DMS53 (cell line): ENCODE measurements at regions not wholly inside any gene's neighbourhood (a gene's known extent, or its start where the extent isn't known, plus 50 kb on each side); places are given as distances from the start of the nearest gene placed in this dataset.
"Not testable (repeated sequence)": the region's sequence is repeated elsewhere in the genome, so short reads cannot be mapped to it uniquely, and the experiment has no call there.

Source experiments
- DNase-seq: peaks from one replicate; lab custom pipeline; 2025; lab: John Stamatoyannopoulos, UW

GRCh38 chr1:146510248-146510983 lies 281.6 kb upstream of the NOTCH2NLA start:
- DNase-seq: not testable (repeated sequence)

DNA sequence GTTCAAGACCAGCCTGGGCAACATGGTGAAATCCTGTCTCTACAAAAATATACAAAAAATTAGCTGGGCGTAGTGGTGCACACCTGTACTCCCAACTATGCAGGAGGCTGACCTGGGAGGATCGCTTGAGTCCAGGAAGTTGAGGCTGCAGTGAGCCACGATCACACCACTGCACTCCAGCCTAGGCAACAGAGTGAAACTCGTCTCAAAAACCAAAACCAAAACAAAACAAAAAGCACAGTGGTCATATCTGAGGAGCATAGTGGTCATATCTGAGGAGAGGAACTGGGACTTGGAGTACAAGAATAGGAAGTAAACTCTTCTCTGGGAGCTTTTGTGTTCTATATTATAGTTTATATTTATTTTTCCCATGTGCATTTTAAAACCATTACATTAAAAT lies 275.3 kb upstream of the NOTCH2NLA start:
- DNase-seq: not testable (repeated sequence)

DNA sequence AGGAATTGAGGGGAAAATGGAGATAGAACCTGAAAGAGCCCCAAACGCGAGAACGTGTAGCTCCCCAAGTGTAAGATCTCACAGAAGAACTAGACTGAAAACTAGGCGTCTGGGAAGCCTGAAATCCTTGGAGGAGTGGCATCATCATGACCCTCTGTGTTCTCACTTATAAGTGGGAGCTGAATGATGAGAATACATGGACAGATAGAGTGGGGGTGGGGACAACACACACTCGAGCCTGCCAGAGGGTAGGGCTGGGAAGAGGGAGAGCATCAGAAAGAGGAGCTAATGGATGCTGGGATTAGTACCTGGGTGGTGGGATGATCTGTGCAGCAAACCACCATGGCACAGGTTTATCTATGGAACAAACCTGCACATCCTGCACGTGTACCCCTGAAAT lies 258.7 kb upstream of the NOTCH2NLA start:
- DNase-seq: not testable (repeated sequence)

DNA sequence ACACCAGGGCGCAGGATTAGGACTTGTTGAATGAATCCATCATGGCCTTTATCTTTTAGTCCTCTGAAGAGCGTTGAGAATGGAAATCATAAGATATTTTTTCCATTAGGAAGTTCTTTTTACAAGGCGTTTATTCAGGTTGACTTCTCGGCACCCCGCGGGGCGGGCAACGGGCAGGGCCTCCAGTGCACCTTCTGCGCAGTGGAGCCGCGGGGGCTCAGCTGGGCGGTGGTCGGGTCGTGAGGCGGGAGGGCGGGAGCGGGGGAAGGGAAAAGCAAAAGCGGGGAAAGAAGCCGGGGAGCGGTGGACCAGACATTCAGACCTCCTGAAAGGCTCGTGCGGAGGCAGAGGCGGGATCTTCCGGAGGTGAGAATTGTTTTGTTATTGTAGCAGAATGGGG lies 258.3 kb upstream of the NOTCH2NLA start:
- not testable (repeated sequence) for DNase-seq

DNA sequence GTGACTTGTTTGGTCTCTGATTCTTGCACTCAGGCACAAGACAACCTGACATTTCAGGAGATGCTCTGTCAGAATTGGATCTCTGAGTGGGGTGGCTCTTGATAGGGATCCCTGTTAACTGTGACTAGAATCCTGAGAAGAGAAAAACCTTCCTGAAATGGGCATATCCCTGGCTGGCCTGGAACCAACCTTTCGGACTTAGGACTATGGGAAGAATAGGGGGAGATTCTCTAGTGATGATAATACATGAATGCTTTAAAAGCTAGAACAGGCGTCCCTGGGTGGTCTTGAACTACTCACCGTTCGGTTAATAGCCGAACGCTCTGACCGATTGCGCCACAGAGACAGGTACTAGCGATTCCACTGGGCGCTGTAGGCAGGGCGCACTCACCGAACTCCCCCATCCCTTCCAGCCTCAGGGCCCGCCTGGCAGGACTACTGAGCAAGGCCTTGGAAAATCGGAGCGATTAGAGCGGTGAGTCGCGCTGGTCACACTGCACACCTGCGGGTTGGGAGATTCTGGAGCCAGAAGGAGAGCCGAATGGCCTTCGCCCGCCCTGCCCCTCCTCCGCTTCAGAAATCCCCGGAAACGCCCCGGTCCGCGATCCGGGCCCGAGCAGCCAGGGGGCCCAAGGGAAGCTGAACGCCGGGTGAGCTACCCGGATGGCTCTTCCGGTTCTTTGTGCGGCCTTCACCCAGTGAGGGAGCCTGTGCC lies 257.6 kb upstream of the NOTCH2NLA start:
- peak; percentile 76 for DNase-seq

GRCh38 chr1:146484195-146484594 lies 255.4 kb upstream of the NOTCH2NLA start:
- not testable (repeated sequence) for DNase-seq

GRCh38 chr1:146479188-146479587 lies 250.4 kb upstream of the NOTCH2NLA start:
- DNase-seq: not testable (repeated sequence)

GRCh38 chr1:146478125-146478720 lies 249.4 kb upstream of the NOTCH2NLA start:
- DNase-seq: peak; percentile 66

GRCh38 chr1:146475086-146475485 lies 246.3 kb upstream of the NOTCH2NLA start:
- peak; percentile 13 for DNase-seq

- DNase-seq: not testable (repeated sequence)
Measured at GRCh38 chr1:146474216-146474615, 245.4 kb upstream of the NOTCH2NLA start.

DNA sequence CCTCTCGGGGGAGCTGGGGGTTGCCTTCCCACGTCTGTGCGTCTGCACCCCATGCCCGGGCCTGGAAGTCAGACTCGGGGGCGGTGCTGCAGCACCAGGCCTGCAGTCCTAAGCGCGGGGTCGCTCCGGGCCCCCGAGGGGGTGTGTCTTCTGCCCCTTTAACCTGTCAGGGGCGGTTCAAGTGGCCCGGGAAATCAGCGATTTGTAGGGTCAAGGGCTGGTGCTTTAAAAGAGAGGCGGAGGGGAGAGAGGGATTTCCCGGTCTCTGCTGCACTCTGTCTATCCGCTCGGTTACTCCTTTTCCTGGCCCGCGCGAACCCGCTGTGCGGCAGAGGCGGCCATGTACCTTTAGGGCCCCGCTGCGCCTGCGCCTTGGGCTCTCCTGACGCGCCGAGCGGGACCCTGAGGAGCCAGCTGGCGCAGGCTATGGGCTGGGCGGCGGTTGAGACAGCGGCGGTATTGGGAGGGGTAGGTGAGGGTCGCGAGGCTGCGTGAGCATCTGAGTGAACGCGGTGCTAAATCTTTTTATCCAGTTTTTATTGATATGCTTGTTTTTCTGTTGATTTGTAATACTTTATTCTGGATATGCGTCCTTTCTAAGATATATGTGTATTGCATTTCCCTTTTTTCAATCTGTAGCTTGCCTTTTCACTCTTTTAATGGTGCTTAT lies 243.5 kb upstream of the NOTCH2NLA start:
- DNase-seq: peak; percentile 90

GRCh38 chr1:146459939-146460338 lies 231.1 kb upstream of the NOTCH2NLA start:
- not testable (repeated sequence) for DNase-seq

DNA sequence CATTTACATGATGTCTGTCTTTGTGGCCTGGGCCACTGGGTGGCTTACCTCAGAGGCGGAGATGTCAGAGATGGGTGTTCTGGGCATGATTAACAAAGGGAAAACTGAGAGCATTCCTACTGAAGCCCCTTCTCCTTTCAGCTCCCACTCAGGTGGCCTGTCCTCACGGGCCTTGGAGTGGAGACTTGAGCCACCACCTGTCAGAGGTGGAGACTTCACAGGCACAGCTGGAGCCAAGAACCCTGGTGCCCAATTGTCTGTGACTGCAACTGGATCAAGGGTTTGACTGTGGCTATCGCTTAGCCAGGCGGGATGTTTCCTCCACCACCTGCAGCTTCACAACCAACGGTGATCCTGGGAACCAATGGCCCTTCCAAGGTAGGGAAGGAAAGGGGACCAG lies 230.5 kb upstream of the NOTCH2NLA start:
- not testable (repeated sequence) for DNase-seq

DNA sequence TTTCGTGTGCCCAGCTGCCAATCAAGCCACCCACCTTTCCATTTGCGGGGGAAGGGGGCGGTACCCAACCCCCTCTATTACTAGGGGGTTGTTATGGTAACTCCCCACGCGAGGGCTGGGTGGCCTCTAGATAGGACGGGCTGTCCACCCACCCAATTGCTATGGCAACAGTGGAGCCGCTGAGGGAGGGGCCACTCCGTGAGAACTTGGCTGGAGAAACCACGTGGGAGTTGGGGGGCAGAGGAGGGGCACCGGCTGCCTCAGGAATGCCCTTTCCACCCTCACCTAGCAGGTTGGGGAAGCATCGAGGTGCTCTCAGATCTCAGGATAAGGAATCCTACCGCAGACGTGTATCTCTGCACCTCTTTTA lies 220.0 kb upstream of the NOTCH2NLA start:
- not testable (repeated sequence) for DNase-seq

GRCh38 chr1:146448212-146448876 lies 219.5 kb upstream of the NOTCH2NLA start:
- not testable (repeated sequence) for DNase-seq

- peak; percentile 53 for DNase-seq
Measured at GRCh38 chr1:146443871-146444222, 215.0 kb upstream of the NOTCH2NLA start.

DNA sequence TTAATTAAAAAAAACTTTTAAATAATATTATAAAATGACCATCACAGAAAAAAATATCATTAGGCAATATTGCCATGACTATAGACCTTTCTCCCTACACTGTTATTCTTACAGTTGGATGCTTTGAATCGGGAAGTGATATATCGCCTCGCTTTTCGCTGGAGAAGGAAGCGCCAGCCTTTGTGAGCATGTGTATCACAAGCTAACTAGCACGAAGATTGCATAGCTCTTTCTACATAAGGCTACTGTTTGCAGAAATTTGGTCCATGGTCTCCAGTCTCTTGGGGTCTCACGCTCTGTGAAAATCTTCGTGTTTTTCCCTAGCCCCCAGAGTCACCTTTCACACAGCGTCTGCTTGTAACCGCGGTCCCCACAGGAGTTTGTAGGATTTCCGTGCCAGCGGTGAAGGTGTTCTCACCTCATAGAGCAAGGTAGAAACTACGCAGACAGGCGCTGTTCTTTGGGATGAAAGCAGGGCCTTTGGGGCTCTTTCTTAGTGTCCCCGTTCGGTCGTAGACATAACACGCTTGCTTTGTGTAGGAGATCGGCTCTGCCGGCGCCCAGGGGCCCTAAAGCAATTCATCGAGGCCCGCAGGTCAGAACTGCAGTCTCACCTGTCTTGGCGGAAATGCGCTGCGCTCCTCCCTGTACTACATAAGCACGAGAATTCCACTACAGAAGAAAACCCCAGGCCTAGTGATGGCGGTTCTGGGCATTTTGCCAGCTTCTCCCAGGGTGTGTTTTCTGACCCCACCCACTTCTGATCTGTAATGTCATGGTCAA lies 214.5 kb upstream of the NOTCH2NLA start:
- peak; percentile 46 for DNase-seq

DNA sequence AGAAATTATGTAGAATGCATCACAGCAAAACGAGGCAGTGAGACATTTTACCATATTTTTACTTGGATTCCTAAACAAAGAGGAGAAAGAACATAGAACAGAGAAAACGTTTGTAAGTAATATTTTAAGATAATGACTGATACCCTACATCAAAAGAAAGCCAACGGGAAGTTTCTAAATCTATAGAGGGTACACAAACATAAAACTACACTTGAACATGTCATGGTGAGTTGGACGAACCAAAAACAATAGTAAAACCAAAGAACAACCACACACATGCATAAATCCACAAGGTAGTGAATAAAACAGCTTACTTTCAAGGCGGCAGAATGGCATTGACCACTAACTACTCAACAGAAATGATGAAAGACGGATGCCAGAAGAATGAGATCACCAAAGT lies 209.7 kb upstream of the NOTCH2NLA start:
- DNase-seq: not testable (repeated sequence)

- DNase-seq: not testable (repeated sequence)
Measured at GRCh38 chr1:146416642-146417041, 187.8 kb upstream of the NOTCH2NLA start.

- DNase-seq: not testable (repeated sequence)
Measured at GRCh38 chr1:146415017-146415416, 186.2 kb upstream of the NOTCH2NLA start.

- peak; percentile 48 for DNase-seq
Measured at GRCh38 chr1:146413911-146414310, 185.1 kb upstream of the NOTCH2NLA start.
